Upper lobe of left lung (tissue), 4 donors: ENCODE measurements at regions not wholly inside any gene's neighbourhood (a gene's known extent, or its start where the extent isn't known, plus 50 kb on each side); places are given as distances from the start of the nearest gene placed in this dataset.

Experiments
- EP300 ChIP-seq, 4 donors: sonication (generic); formaldehyde crosslinking; IDR thresholded peaks; one replicate each; pipeline ENCODE4 v1.5.1; 2017; ENCODE audit warnings: antibody characterized with exemption in 4 of 4, control low read depth in 2 of 4
- TF ChIP-seq, protein P1 (sequence below), 6 experiments: fragments of 450-650 bp in 4 of 6; fragments of 200-600 bp in 2 of 6; sonication (generic) in 2 of 6; IDR thresholded peaks; one replicate each; pipeline ENCODE4 v1.5.1; 2016 to 2019; ENCODE audit warnings: antibody characterized with exemption in 6 of 6

GRCh38 chr1:96912248-96912647, 190.7 kb downstream of the PTBP2 start:
- TF ChIP-seq, protein P1, sequence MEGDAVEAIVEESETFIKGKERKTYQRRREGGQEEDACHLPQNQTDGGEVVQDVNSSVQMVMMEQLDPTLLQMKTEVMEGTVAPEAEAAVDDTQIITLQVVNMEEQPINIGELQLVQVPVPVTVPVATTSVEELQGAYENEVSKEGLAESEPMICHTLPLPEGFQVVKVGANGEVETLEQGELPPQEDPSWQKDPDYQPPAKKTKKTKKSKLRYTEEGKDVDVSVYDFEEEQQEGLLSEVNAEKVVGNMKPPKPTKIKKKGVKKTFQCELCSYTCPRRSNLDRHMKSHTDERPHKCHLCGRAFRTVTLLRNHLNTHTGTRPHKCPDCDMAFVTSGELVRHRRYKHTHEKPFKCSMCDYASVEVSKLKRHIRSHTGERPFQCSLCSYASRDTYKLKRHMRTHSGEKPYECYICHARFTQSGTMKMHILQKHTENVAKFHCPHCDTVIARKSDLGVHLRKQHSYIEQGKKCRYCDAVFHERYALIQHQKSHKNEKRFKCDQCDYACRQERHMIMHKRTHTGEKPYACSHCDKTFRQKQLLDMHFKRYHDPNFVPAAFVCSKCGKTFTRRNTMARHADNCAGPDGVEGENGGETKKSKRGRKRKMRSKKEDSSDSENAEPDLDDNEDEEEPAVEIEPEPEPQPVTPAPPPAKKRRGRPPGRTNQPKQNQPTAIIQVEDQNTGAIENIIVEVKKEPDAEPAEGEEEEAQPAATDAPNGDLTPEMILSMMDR (IDR thresholded peaks at IDR 0.05): no peak
- no peak for TF ChIP-seq EP300 (IDR thresholded peaks at IDR 0.05)
